ENCODE measurements at regions not wholly inside any gene's neighbourhood (a gene's known extent, or its start where the extent isn't known, plus 50 kb on each side); places are given as distances from the start of the nearest gene placed in this dataset.
"Not testable (repeated sequence)": the region's sequence is repeated elsewhere in the genome, so short reads cannot be mapped to it uniquely, and the experiment has no call there.

- no peaks in the 10 kb centered on the region for H3K27me3 ChIP-seq (ENCODE audit: low read depth)
- no peaks in the 10 kb centered on the region for H3K9me3 ChIP-seq
- DNase-seq (ENCODE audit: low spot score in 2 of 2) = no peak
- in situ Hi-C loops (cut with MboI; ENCODE audit: low sequenced_read_pairs) = no loop called here
- H3K4me1 ChIP-seq = no peaks in the 10 kb centered on the region
- H3K36me3 ChIP-seq (replicated peaks) = no peaks in the 10 kb centered on the region
- no peak overlapping the region for H3K4me3 ChIP-seq
Measured at GRCh38 chr2:196514641-196515040, 124.9 kb upstream of the CCDC150 start.

GRCh38 chr2:196515051-196515450 lies 124.5 kb upstream of the CCDC150 start:
- Histone ChIP-seq H3K9me3 (no peaks in the 10 kb centered on the region), H3K4me1 (no peaks in the 10 kb centered on the region), H3K27me3 (ENCODE audit: low read depth) (no peaks in the 10 kb centered on the region), H3K36me3 (replicated peaks) (no peaks in the 10 kb centered on the region), H3K4me3 (no peak overlapping the region)
- in situ Hi-C loops (cut with MboI; ENCODE audit: low sequenced_read_pairs) = no loop called here
- DNase-seq (ENCODE audit: low spot score in 2 of 2) = no peak

GRCh38 chr2:196515608-196516007 lies 123.9 kb upstream of the CCDC150 start:
- in situ Hi-C loops (cut with MboI; ENCODE audit: low sequenced_read_pairs) = no loop called here
- Histone ChIP-seq H3K4me3 (no peak overlapping the region), H3K9me3 (no peaks in the 10 kb centered on the region), H3K36me3 (replicated peaks) (no peaks in the 10 kb centered on the region), H3K27me3 (ENCODE audit: low read depth) (no peaks in the 10 kb centered on the region), H3K4me1 (no peaks in the 10 kb centered on the region)
- DNase-seq (ENCODE audit: low spot score in 2 of 2) = no peak

GRCh38 chr2:196516564-196516963 lies 123.0 kb upstream of the CCDC150 start:
- Histone ChIP-seq H3K36me3 (replicated peaks) (no peaks in the 10 kb centered on the region), H3K27me3 (ENCODE audit: low read depth) (no peaks in the 10 kb centered on the region), H3K4me1 (no peaks in the 10 kb centered on the region), H3K4me3 (no peak overlapping the region), H3K9me3 (no peaks in the 10 kb centered on the region)
- DNase-seq (ENCODE audit: low spot score in 2 of 2) = no peak
- in situ Hi-C loops (cut with MboI; ENCODE audit: low sequenced_read_pairs) = no loop called here

GRCh38 chr2:196520605-196521004 lies 118.9 kb upstream of the CCDC150 start:
- no peaks in the 10 kb centered on the region for H3K36me3 ChIP-seq (replicated peaks)
- H3K9me3 ChIP-seq = no peaks in the 10 kb centered on the region
- in situ Hi-C loops (cut with MboI; ENCODE audit: low sequenced_read_pairs) = no loop called here
- H3K27me3 ChIP-seq (ENCODE audit: low read depth) = no peaks in the 10 kb centered on the region
- H3K4me1 ChIP-seq = no peaks in the 10 kb centered on the region
- no peak for DNase-seq (ENCODE audit: low spot score in 2 of 2)
- H3K4me3 ChIP-seq = no peak overlapping the region

- DNase-seq (ENCODE audit: low spot score in 2 of 2); H3K36me3 ChIP-seq (replicated peaks); in situ Hi-C loops (cut with MboI; ENCODE audit: low sequenced_read_pairs); H3K27me3 ChIP-seq (ENCODE audit: low read depth); H3K4me1 ChIP-seq; H3K4me3 ChIP-seq; H3K9me3 ChIP-seq: not testable (repeated sequence)
Measured at GRCh38 chr2:196526981-196527725, 112.4 kb upstream of the CCDC150 start.

GRCh38 chr2:196528486-196529223 lies 110.9 kb upstream of the CCDC150 start:
- H3K27me3 ChIP-seq (ENCODE audit: low read depth) = no peaks in the 10 kb centered on the region
- no peaks in the 10 kb centered on the region for H3K9me3 ChIP-seq
- H3K4me1 ChIP-seq = no peaks in the 10 kb centered on the region
- in situ Hi-C loops (cut with MboI; ENCODE audit: low sequenced_read_pairs) = no loop called here
- no peaks in the 10 kb centered on the region for H3K36me3 ChIP-seq (replicated peaks)
- no peak for DNase-seq (ENCODE audit: low spot score in 2 of 2)
- no peak overlapping the region for H3K4me3 ChIP-seq

- Histone ChIP-seq H3K4me3 (no peak overlapping the region), H3K4me1 (no peaks in the 10 kb centered on the region), H3K36me3 (replicated peaks) (no peaks in the 10 kb centered on the region), H3K27me3 (ENCODE audit: low read depth) (peaks cover 2% of the 10 kb centered on the region; the same call in 1 of the 2 replicates), H3K9me3 (no peaks in the 10 kb centered on the region)
- no peak for DNase-seq (ENCODE audit: low spot score in 2 of 2)
- in situ Hi-C loops (cut with MboI; ENCODE audit: low sequenced_read_pairs) = no loop called here
Measured at GRCh38 chr2:196530910-196531309, 108.6 kb upstream of the CCDC150 start.

GRCh38 chr2:196533772-196534397 lies 105.6 kb upstream of the CCDC150 start:
- Histone ChIP-seq H3K4me3 (no peak overlapping the region), H3K36me3 (replicated peaks) (no peaks in the 10 kb centered on the region), H3K27me3 (ENCODE audit: low read depth) (peaks cover 2% of the 10 kb centered on the region; the same call in 1 of the 2 replicates), H3K9me3 (no peaks in the 10 kb centered on the region), H3K4me1 (no peaks in the 10 kb centered on the region)
- in situ Hi-C loops (cut with MboI; ENCODE audit: low sequenced_read_pairs) = no loop called here
- DNase-seq (ENCODE audit: low spot score in 2 of 2) = no peak

GRCh38 chr2:196534495-196534894 lies 105.0 kb upstream of the CCDC150 start:
- no peaks in the 10 kb centered on the region for H3K4me1 ChIP-seq
- in situ Hi-C loops (cut with MboI; ENCODE audit: low sequenced_read_pairs) = no loop called here
- H3K9me3 ChIP-seq = no peaks in the 10 kb centered on the region
- no peak for DNase-seq (ENCODE audit: low spot score in 2 of 2)
- H3K4me3 ChIP-seq = no peak overlapping the region
- no peaks in the 10 kb centered on the region for H3K36me3 ChIP-seq (replicated peaks)
- peaks cover 2% of the 10 kb centered on the region; the same call in 1 of the 2 replicates for H3K27me3 ChIP-seq (ENCODE audit: low read depth)

- H3K4me3 ChIP-seq = no peak overlapping the region
- DNase-seq (ENCODE audit: low spot score in 2 of 2) = no peak
- no peaks in the 10 kb centered on the region for H3K36me3 ChIP-seq (replicated peaks)
- no peaks in the 10 kb centered on the region for H3K9me3 ChIP-seq
- peaks cover 2% of the 10 kb centered on the region; the same call in 1 of the 2 replicates for H3K27me3 ChIP-seq (ENCODE audit: low read depth)
- in situ Hi-C loops (cut with MboI; ENCODE audit: low sequenced_read_pairs) = no loop called here
- H3K4me1 ChIP-seq = no peaks in the 10 kb centered on the region
Measured at GRCh38 chr2:196535061-196535460, 104.5 kb upstream of the CCDC150 start.

- no peak for DNase-seq (ENCODE audit: low spot score in 2 of 2)
- Histone ChIP-seq H3K4me1 (no peaks in the 10 kb centered on the region), H3K36me3 (replicated peaks) (no peaks in the 10 kb centered on the region), H3K27me3 (ENCODE audit: low read depth) (peaks cover 2% of the 10 kb centered on the region; the same call in 1 of the 2 replicates), H3K9me3 (no peaks in the 10 kb centered on the region), H3K4me3 (no peak overlapping the region)
- in situ Hi-C loops (cut with MboI; ENCODE audit: low sequenced_read_pairs) = no loop called here
Measured at GRCh38 chr2:196535742-196536141, 103.8 kb upstream of the CCDC150 start.

GRCh38 chr2:196537311-196537710 lies 102.2 kb upstream of the CCDC150 start:
- in situ Hi-C loops (cut with MboI; ENCODE audit: low sequenced_read_pairs) = no loop called here
- Histone ChIP-seq H3K27me3 (ENCODE audit: low read depth) (peaks cover 2% of the 10 kb centered on the region; the same call in 1 of the 2 replicates), H3K4me1 (no peaks in the 10 kb centered on the region), H3K36me3 (replicated peaks) (no peaks in the 10 kb centered on the region), H3K9me3 (no peaks in the 10 kb centered on the region), H3K4me3 (no peak overlapping the region)
- no peak for DNase-seq (ENCODE audit: low spot score in 2 of 2)

- Histone ChIP-seq H3K9me3 (no peaks in the 10 kb centered on the region), H3K27me3 (ENCODE audit: low read depth) (peaks cover 2% of the 10 kb centered on the region; the same call in 1 of the 2 replicates), H3K4me1 (no peaks in the 10 kb centered on the region), H3K36me3 (replicated peaks) (no peaks in the 10 kb centered on the region), H3K4me3 (no peak overlapping the region)
- in situ Hi-C loops (cut with MboI; ENCODE audit: low sequenced_read_pairs) = no loop called here
- no peak for DNase-seq (ENCODE audit: low spot score in 2 of 2)
Measured at GRCh38 chr2:196538189-196538588, 101.3 kb upstream of the CCDC150 start.

Data from HAP-1 (cell line).